ENCODE measurements at regions not wholly inside any gene's neighbourhood (a gene's known extent, or its start where the extent isn't known, plus 50 kb on each side); places are given as distances from the start of the nearest gene placed in this dataset.

GRCh38 chr4:116015549-116015948, 902.1 kb upstream of the NDST4 start:
- no peaks in the 10 kb centered on the region for H3K79me1 ChIP-seq (ENCODE audit: low read depth in 1 of 2, low read length in 2 of 2)
- no peak overlapping the region for H4K8ac ChIP-seq (ENCODE audit: low read depth in 2 of 2, low read length in 2 of 2)
- no peak for DNase-seq
- H3K14ac ChIP-seq (replicated peaks; ENCODE audit: low read depth, low read length): no peak overlapping the region
- H2AK9ac ChIP-seq (replicated peaks; ENCODE audit: low read depth, low read length, poor library complexity): no peak overlapping the region
- no peak overlapping the region for H2BK5ac ChIP-seq (ENCODE audit: low read depth, low read length, poor library complexity, severe bottlenecking)
- 0% methylated on average over 1 of the region's 5 CpGs; no CpG with 5 or more reads in 1 of the 2 experiments for WGBS, 2 experiments (ENCODE audit: extremely low coverage in 2 of 2, insufficient read length in 1 of 2)
- ATAC-seq (ENCODE audit: low read depth): no peak
- H3K4me2 ChIP-seq (ENCODE audit: low read depth, low read length): no peak overlapping the region
- TF ChIP-seq RFX5 (IDR thresholded peaks at IDR 0.05; ENCODE audit: low read depth, low read length) (no peak), CHD1 (IDR thresholded peaks at IDR 0.05; ENCODE audit: low read depth, low read length) (no peak), CTCF (conservative IDR thresholded peaks at IDR 0.05; ENCODE audit: low read depth, low read length) (no peak), CEBPB (IDR thresholded peaks at IDR 0.05; ENCODE audit: low read depth, low read length) (no peak), FOS (IDR thresholded peaks at IDR 0.05; ENCODE audit: low read depth, low read length) (no peak), MAFK (IDR thresholded peaks at IDR 0.05; ENCODE audit: low read depth, low read length) (no peak), BHLHE40 (IDR thresholded peaks at IDR 0.05; ENCODE audit: low read depth, low read length) (no peak), USF2 (IDR thresholded peaks at IDR 0.05; ENCODE audit: low read depth, low read length) (no peak), SMC3 (IDR thresholded peaks at IDR 0.05; ENCODE audit: low read depth, low read length) (no peak), MAZ (IDR thresholded peaks at IDR 0.05; ENCODE audit: borderline replicate concordance, low read depth, low read length) (no peak), MXI1 (IDR thresholded peaks at IDR 0.05; ENCODE audit: borderline replicate concordance, low read depth, low read length) (no peak)
- H4K20me1 ChIP-seq (ENCODE audit: insufficient read depth, low read length): no peaks in the 10 kb centered on the region
- H3K9me1 ChIP-seq (ENCODE audit: insufficient read depth, low read length): no peaks in the 10 kb centered on the region
- no TSS peak for BruUV-seq (replicated peaks)
- H3K9me3 ChIP-seq (ENCODE audit: control insufficient read depth, insufficient read depth, low read length): peaks cover 30% of the 10 kb centered on the region
- H3K56ac ChIP-seq (ENCODE audit: extremely low read depth, insufficient read depth, low read length): no peak overlapping the region
- intact Hi-C loops (cut with micrococcal nuclease) (no loop called here), in situ Hi-C loops (cut with MboI; ENCODE audit: low sequenced_read_pairs) (no loop called here), dilution Hi-C loops (cut with HindIII; ENCODE audit: low sequenced_read_pairs, unreplicated experiment) (no loop called here)
- no peak overlapping the region for H3K9ac ChIP-seq (ENCODE audit: low read depth, low read length)
- no peak overlapping the region for H3K18ac ChIP-seq (ENCODE audit: low read depth, low read length)
- H2BK120ac ChIP-seq (ENCODE audit: low read depth, low read length): no peak overlapping the region
- no peak overlapping the region for H2AFZ ChIP-seq (replicated peaks; ENCODE audit: low read length, poor library complexity)
- no peak overlapping the region for H2AK5ac ChIP-seq (ENCODE audit: low read depth, low read length)
- H3K4ac ChIP-seq (ENCODE audit: low read depth, low read length): no peak overlapping the region
- no peak overlapping the region for H4K5ac ChIP-seq (ENCODE audit: low read depth, low read length)
- ChIA-PET CTCF (no interaction called here), POLR2A (ENCODE audit: unreplicated experiment) (no interaction called here)
- no peak overlapping the region for H3K4me3 ChIP-seq (ENCODE audit: insufficient read depth, low read depth, low read length)
- H2BK20ac ChIP-seq (ENCODE audit: low read depth, low read length): no peak overlapping the region
- H3K27me3 ChIP-seq (ENCODE audit: control insufficient read depth, insufficient read depth, low read length): no peaks in the 10 kb centered on the region
- H2BK15ac ChIP-seq (ENCODE audit: low read depth, low read length): no peak overlapping the region
- no peaks in the 10 kb centered on the region for H3K36me3 ChIP-seq (ENCODE audit: control insufficient read depth, insufficient read depth, low read length)
- no peaks in the 10 kb centered on the region for H3K4me1 ChIP-seq (ENCODE audit: control insufficient read depth, insufficient read depth, low read length)
- H4K91ac ChIP-seq (ENCODE audit: insufficient read depth, low read depth, low read length): no peak overlapping the region
- H3K27ac ChIP-seq (ENCODE audit: insufficient read depth, low read length): no peak overlapping the region
- no peak overlapping the region for H3K23ac ChIP-seq (ENCODE audit: low read depth, low read length)

Measured in IMR-90 (cell line).